ENCODE measurements at regions not wholly inside any gene's neighbourhood (a gene's known extent, or its start where the extent isn't known, plus 50 kb on each side); places are given as distances from the start of the nearest gene placed in this dataset.

DNA sequence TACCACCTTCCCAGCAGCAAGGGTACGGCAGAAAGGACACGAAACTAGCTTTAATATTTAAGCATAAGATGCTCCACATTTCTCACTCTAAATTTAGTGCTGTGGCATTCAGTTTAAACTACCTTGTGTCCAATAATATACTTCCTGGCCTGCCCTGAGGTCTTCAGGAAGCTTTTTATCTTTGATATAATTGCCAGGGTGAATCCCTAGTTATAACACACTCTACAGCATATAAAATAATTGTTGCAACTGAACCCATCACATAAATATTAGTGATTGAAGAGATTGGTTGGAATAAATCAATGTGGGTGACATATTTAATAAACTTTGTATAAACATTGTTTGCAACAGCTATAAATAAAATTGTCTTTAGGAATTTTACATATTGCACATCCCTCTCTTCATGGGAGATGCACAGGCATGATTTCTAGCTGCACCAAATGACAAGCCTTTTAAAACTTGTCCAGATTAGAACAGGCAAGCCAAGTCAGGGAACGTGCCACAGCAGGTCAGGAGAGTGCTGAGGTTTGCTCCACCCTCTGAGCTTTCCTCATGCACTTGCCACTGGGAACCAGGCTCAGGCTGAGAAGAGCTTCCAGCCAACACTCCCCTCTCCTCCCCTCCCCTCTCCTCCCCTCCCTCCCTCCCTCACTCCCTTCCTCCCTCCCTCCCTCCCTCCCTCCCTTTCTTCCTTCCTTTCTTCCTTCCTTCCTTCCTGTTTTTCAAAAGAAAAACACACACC lies 623.2 kb upstream of the PKN2 start:
- H3K27ac ChIP-seq (ENCODE audit: low read length) = no peak overlapping the region
- no peak overlapping the region for H3K4me2 ChIP-seq (ENCODE audit: low read depth, low read length, poor library complexity, severe bottlenecking)
- no peaks in the 10 kb centered on the region for H3K79me2 ChIP-seq (ENCODE audit: low read length)
- DNase-seq = no peak
- no peaks in the 10 kb centered on the region for H3K9me2 ChIP-seq (replicated peaks; ENCODE audit: insufficient read depth, low read length)
- no peak overlapping the region for H3K9ac ChIP-seq (ENCODE audit: low read length)
- H3K4me3 ChIP-seq (ENCODE audit: low read length) = no peak overlapping the region
- H3K9me3 ChIP-seq (ENCODE audit: low read length) = no peaks in the 10 kb centered on the region
- no peaks in the 10 kb centered on the region for H3K27me3 ChIP-seq (ENCODE audit: low read length)
- H3K4me1 ChIP-seq (ENCODE audit: low read length) = no peaks in the 10 kb centered on the region
- H3K36me3 ChIP-seq (ENCODE audit: insufficient read depth, low read length) = no peaks in the 10 kb centered on the region
- H2AFZ ChIP-seq (ENCODE audit: low read length) = no peak overlapping the region
- no peaks in the 10 kb centered on the region for H4K20me1 ChIP-seq (ENCODE audit: insufficient read depth, low read depth, low read length)

DNA sequence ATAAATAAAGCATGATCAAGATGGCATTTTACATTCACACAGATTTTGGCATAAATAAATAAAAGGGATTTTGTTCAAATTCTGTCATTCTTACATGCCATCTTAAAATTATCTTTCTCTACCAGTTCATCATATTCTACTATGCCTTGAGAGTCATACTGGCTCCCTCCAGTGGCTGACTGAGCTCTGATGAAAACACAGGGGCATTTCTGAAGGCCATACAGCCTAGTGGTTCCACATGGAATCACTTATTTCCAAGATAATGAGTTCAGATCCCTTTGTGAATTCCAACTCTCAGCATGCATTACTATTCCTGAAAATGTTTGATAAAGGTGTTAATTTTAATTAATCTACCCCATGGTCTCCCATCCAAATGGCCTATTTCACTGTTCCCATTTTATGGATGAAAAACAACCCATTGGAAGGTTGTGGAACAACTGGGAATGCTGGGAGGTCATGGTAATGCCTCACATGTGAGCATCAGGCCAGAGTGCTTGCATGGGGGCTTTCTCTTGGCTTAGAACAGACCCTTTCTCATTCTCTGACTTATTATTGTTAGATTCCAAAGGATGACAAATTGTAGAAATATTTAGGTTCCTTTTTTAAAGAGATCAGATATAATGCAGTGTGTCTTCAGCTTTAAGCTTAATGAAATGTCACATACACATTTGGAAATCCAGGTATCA lies 622.4 kb upstream of the PKN2 start:
- H3K9me2 ChIP-seq (replicated peaks; ENCODE audit: insufficient read depth, low read length) = no peaks in the 10 kb centered on the region
- H3K4me2 ChIP-seq (ENCODE audit: low read depth, low read length, poor library complexity, severe bottlenecking) = no peak overlapping the region
- no peak overlapping the region for H3K4me3 ChIP-seq (ENCODE audit: low read length)
- H3K36me3 ChIP-seq (ENCODE audit: insufficient read depth, low read length) = no peaks in the 10 kb centered on the region
- no peak overlapping the region for H3K27ac ChIP-seq (ENCODE audit: low read length)
- peak; percentile 79 for DNase-seq
- no peaks in the 10 kb centered on the region for H3K9me3 ChIP-seq (ENCODE audit: low read length)
- no peaks in the 10 kb centered on the region for H3K27me3 ChIP-seq (ENCODE audit: low read length)
- no peaks in the 10 kb centered on the region for H3K79me2 ChIP-seq (ENCODE audit: low read length)
- H2AFZ ChIP-seq (ENCODE audit: low read length) = no peak overlapping the region
- no peaks in the 10 kb centered on the region for H3K4me1 ChIP-seq (ENCODE audit: low read length)
- no peaks in the 10 kb centered on the region for H4K20me1 ChIP-seq (ENCODE audit: insufficient read depth, low read depth, low read length)
- no peak overlapping the region for H3K9ac ChIP-seq (ENCODE audit: low read length)

DNA sequence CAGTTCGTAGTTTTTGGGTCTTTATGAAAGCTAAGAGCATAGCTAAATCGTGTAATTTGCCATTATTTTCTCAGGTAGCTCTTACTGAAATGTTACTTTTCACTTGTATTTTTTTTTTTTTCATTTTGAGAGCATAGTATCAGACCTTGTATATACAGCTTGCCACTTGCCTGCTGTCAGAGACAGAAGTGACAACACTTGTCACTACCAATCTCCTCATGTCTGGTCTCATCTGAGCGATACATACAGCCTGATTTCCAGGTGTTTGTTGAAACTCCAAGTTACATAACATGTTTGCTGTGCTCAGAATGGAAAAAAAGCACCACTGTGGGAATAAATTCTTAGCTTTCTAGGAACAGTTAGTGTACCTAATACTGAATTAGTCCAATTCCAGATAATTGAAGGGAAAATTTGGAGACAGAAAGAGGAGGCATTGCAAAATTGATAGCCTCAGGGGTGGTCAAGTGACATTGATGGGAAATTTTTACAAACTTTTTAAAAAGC lies 621.4 kb upstream of the PKN2 start:
- H3K79me2 ChIP-seq (ENCODE audit: low read length) = no peaks in the 10 kb centered on the region
- H3K27ac ChIP-seq (ENCODE audit: low read length) = no peak overlapping the region
- no peaks in the 10 kb centered on the region for H4K20me1 ChIP-seq (ENCODE audit: insufficient read depth, low read depth, low read length)
- H3K9ac ChIP-seq (ENCODE audit: low read length) = no peak overlapping the region
- no peaks in the 10 kb centered on the region for H3K4me1 ChIP-seq (ENCODE audit: low read length)
- H3K9me3 ChIP-seq (ENCODE audit: low read length) = no peaks in the 10 kb centered on the region
- H3K4me3 ChIP-seq (ENCODE audit: low read length) = no peak overlapping the region
- no peak overlapping the region for H2AFZ ChIP-seq (ENCODE audit: low read length)
- no peak overlapping the region for H3K4me2 ChIP-seq (ENCODE audit: low read depth, low read length, poor library complexity, severe bottlenecking)
- H3K27me3 ChIP-seq (ENCODE audit: low read length) = no peaks in the 10 kb centered on the region
- H3K9me2 ChIP-seq (replicated peaks; ENCODE audit: insufficient read depth, low read length) = no peaks in the 10 kb centered on the region
- no peak for DNase-seq
- no peaks in the 10 kb centered on the region for H3K36me3 ChIP-seq (ENCODE audit: insufficient read depth, low read length)

DNA sequence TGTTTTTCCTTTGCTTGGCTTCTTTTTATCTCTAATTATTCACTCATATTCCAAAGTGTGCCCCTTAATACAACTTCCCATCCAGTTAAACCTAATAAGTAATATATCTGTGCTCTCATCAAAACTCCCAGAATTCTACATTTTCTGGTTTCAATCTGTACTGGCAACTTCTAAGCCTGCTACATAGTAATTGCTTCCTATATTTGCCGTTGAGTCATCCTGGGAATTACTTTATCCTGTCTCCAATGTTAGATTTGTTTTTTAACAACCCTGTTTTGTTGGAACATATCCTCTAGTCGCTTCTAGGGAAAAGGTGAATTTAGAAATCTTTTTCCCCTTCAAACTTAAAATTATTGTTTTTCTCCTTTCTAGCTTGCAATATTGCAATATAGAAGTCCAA lies 620.5 kb upstream of the PKN2 start:
- no peak overlapping the region for H3K4me2 ChIP-seq (ENCODE audit: low read depth, low read length, poor library complexity, severe bottlenecking)
- H3K27ac ChIP-seq (ENCODE audit: low read length) = no peak overlapping the region
- no peaks in the 10 kb centered on the region for H3K4me1 ChIP-seq (ENCODE audit: low read length)
- no peaks in the 10 kb centered on the region for H3K79me2 ChIP-seq (ENCODE audit: low read length)
- H3K9ac ChIP-seq (ENCODE audit: low read length) = no peak overlapping the region
- no peaks in the 10 kb centered on the region for H3K9me2 ChIP-seq (replicated peaks; ENCODE audit: insufficient read depth, low read length)
- no peaks in the 10 kb centered on the region for H3K36me3 ChIP-seq (ENCODE audit: insufficient read depth, low read length)
- no peak for DNase-seq
- no peak overlapping the region for H2AFZ ChIP-seq (ENCODE audit: low read length)
- no peaks in the 10 kb centered on the region for H3K9me3 ChIP-seq (ENCODE audit: low read length)
- no peaks in the 10 kb centered on the region for H4K20me1 ChIP-seq (ENCODE audit: insufficient read depth, low read depth, low read length)
- no peaks in the 10 kb centered on the region for H3K27me3 ChIP-seq (ENCODE audit: low read length)
- H3K4me3 ChIP-seq (ENCODE audit: low read length) = no peak overlapping the region

DNA sequence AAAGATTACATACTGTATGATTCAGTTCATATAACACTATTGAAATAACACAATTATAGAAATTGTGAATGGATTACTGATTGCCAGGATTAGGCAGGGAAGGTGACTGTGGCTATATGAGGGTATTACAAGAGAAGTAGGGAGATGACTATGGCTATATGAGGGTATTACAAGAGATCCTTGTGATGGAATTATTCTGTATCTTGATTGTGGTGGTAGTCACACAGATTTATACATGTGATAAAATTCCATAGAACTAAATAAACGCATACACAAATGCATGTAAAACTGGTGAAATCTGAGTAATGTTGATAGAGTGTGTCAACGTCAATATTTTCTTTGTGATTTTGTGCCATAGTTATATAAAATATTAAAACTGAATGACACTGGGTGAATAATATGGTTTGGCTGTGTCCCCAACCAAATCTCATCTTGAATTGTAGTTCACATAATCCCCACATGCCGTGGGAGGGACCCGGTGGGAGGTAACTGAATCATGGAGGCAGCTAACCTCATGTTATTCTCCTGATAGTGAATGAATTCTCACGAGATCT lies 615.6 kb upstream of the PKN2 start:
- Histone ChIP-seq H3K27me3 (ENCODE audit: low read length) (no peaks in the 10 kb centered on the region), H3K9me2 (replicated peaks; ENCODE audit: insufficient read depth, low read length) (no peaks in the 10 kb centered on the region), H3K36me3 (ENCODE audit: insufficient read depth, low read length) (no peaks in the 10 kb centered on the region), H3K79me2 (ENCODE audit: low read length) (no peaks in the 10 kb centered on the region), H3K4me2 (ENCODE audit: low read depth, low read length, poor library complexity, severe bottlenecking) (no peak overlapping the region), H3K9me3 (ENCODE audit: low read length) (no peaks in the 10 kb centered on the region), H4K20me1 (ENCODE audit: insufficient read depth, low read depth, low read length) (no peaks in the 10 kb centered on the region), H3K4me3 (ENCODE audit: low read length) (no peak overlapping the region), H2AFZ (ENCODE audit: low read length) (no peak overlapping the region), H3K27ac (ENCODE audit: low read length) (no peak overlapping the region), H3K4me1 (ENCODE audit: low read length) (no peaks in the 10 kb centered on the region), H3K9ac (ENCODE audit: low read length) (no peak overlapping the region)
- DNase-seq = no peak

DNA sequence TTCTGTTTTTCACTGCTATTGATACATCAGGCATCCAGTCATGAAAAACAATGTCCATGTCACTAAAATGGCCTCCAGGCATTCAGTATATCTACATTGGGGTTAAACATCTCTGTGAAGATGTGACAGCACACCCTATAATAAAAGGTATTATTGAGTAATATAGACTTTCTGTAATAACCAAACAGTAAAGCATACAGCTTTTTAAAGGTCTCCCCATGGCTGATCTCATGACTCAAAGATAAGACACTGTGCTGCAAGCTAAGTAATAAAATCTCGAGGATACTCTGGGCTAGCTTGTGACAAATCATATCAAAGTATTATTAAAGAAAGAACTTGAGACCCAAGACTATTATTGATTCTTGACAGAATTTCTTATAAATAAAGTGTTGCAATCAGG lies 613.1 kb upstream of the PKN2 start:
- no peak overlapping the region for H2AFZ ChIP-seq (ENCODE audit: low read length)
- H3K4me3 ChIP-seq (ENCODE audit: low read length) = no peak overlapping the region
- no peaks in the 10 kb centered on the region for H3K4me1 ChIP-seq (ENCODE audit: low read length)

DNA sequence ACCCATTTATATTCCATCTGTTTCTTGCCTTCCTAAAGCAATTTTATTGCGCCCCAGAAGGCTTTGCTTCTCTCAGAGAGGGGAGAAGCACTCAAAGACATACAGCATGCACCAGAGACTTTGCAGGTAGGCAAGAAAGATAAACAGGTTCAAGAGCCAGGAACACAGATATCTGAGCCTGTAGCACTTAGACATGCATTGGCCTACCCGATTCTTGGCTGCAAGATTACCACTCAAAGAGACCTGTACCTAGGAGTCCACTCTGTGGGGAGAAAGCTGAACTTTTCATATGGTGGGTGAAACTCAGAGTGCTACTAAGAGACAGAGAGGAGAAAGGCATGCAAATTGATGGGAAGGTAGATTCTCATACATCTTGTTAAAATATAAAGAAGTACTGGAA lies 609.4 kb upstream of the PKN2 start:
- Histone ChIP-seq H3K36me3 (ENCODE audit: insufficient read depth, low read length) (no peaks in the 10 kb centered on the region), H3K9me2 (replicated peaks; ENCODE audit: insufficient read depth, low read length) (no peaks in the 10 kb centered on the region), H3K9me3 (ENCODE audit: low read length) (no peaks in the 10 kb centered on the region), H2AFZ (ENCODE audit: low read length) (no peak overlapping the region), H3K9ac (ENCODE audit: low read length) (no peak overlapping the region), H3K79me2 (ENCODE audit: low read length) (no peaks in the 10 kb centered on the region), H3K4me1 (ENCODE audit: low read length) (no peaks in the 10 kb centered on the region), H3K4me2 (ENCODE audit: low read depth, low read length, poor library complexity, severe bottlenecking) (no peak overlapping the region), H3K27ac (ENCODE audit: low read length) (no peak overlapping the region), H3K4me3 (ENCODE audit: low read length) (no peak overlapping the region), H3K27me3 (ENCODE audit: low read length) (no peaks in the 10 kb centered on the region), H4K20me1 (ENCODE audit: insufficient read depth, low read depth, low read length) (no peaks in the 10 kb centered on the region)
- no peak for DNase-seq

More for the DNA sequence above, 613.1 kb upstream of the PKN2 start:
- no peaks in the 10 kb centered on the region for H3K9me3 ChIP-seq (ENCODE audit: low read length)
- H3K9me2 ChIP-seq (replicated peaks; ENCODE audit: insufficient read depth, low read length) = no peaks in the 10 kb centered on the region
- H4K20me1 ChIP-seq (ENCODE audit: insufficient read depth, low read depth, low read length) = no peaks in the 10 kb centered on the region
- no peak for DNase-seq
- no peak overlapping the region for H3K4me2 ChIP-seq (ENCODE audit: low read depth, low read length, poor library complexity, severe bottlenecking)
- H3K36me3 ChIP-seq (ENCODE audit: insufficient read depth, low read length) = no peaks in the 10 kb centered on the region
- H3K27me3 ChIP-seq (ENCODE audit: low read length) = no peaks in the 10 kb centered on the region
- no peaks in the 10 kb centered on the region for H3K79me2 ChIP-seq (ENCODE audit: low read length)
- no peak overlapping the region for H3K9ac ChIP-seq (ENCODE audit: low read length)
- H3K27ac ChIP-seq (ENCODE audit: low read length) = no peak overlapping the region

DNA sequence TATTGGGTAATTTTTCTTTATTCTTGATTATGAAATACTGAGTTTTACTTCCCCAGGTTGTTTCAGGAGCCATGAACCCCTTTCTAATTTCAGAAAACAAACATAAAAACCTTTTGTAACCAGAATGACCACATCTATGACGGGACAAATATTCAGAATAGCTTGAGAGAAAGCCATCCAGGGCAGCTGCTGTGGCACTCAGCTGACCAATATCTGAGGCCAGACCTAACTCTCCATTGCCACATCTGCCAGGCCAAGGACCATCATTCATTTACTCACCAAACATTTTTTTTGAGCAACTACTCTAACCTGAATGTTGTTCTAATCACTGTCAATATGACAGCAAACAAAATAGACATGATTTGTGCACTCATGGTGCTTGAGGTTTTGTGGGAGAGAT lies 608.3 kb upstream of the PKN2 start:
- Histone ChIP-seq H3K79me2 (ENCODE audit: low read length) (no peaks in the 10 kb centered on the region), H3K27ac (ENCODE audit: low read length) (no peak overlapping the region), H3K9me3 (ENCODE audit: low read length) (no peaks in the 10 kb centered on the region), H4K20me1 (ENCODE audit: insufficient read depth, low read depth, low read length) (no peaks in the 10 kb centered on the region), H3K36me3 (ENCODE audit: insufficient read depth, low read length) (no peaks in the 10 kb centered on the region), H3K9me2 (replicated peaks; ENCODE audit: insufficient read depth, low read length) (no peaks in the 10 kb centered on the region), H3K4me2 (ENCODE audit: low read depth, low read length, poor library complexity, severe bottlenecking) (no peak overlapping the region), H3K4me1 (ENCODE audit: low read length) (no peaks in the 10 kb centered on the region), H3K27me3 (ENCODE audit: low read length) (no peaks in the 10 kb centered on the region), H3K4me3 (ENCODE audit: low read length) (no peak overlapping the region), H3K9ac (ENCODE audit: low read length) (no peak overlapping the region), H2AFZ (ENCODE audit: low read length) (no peak overlapping the region)
- DNase-seq = no peak
